K562 (cell line): ENCODE measurements at regions not wholly inside any gene's neighbourhood (a gene's known extent, or its start where the extent isn't known, plus 50 kb on each side); places are given as distances from the start of the nearest gene placed in this dataset.

Experiments
- TF ChIP-seq, protein P1 (sequence below), 3 experiments: IDR thresholded peaks in 2 of 3; conservative IDR thresholded peaks in 1 of 3; 2 replicates each; pipeline ENCODE4 v1.5.1; 2011 to 2012; ENCODE audit warnings: low read length in 3 of 3, mild to moderate bottlenecking in 3 of 3, control low read depth in 2 of 3, improper control_type of control experiment in 1 of 3, inconsistent platforms in 1 of 3, low read depth in 1 of 3, mixed read lengths in 1 of 3, moderate library complexity in 1 of 3; ENCODE audit not compliant: insufficient read depth in 2 of 3
- TF ChIP-seq, protein P2 (sequence below): fragments of 450-650 bp; formaldehyde crosslinking; IDR thresholded peaks from 2 replicates; pipeline ENCODE4 v1.4.0; 2020; ENCODE audit warnings: mild to moderate bottlenecking, moderate library complexity
- TF ChIP-seq, protein P3 (sequence below): fragments of 450-650 bp; IDR thresholded peaks from 2 replicates; pipeline ENCODE4 v1.6.1; 2016; ENCODE audit warnings: mild to moderate bottlenecking, moderate library complexity

DNA sequence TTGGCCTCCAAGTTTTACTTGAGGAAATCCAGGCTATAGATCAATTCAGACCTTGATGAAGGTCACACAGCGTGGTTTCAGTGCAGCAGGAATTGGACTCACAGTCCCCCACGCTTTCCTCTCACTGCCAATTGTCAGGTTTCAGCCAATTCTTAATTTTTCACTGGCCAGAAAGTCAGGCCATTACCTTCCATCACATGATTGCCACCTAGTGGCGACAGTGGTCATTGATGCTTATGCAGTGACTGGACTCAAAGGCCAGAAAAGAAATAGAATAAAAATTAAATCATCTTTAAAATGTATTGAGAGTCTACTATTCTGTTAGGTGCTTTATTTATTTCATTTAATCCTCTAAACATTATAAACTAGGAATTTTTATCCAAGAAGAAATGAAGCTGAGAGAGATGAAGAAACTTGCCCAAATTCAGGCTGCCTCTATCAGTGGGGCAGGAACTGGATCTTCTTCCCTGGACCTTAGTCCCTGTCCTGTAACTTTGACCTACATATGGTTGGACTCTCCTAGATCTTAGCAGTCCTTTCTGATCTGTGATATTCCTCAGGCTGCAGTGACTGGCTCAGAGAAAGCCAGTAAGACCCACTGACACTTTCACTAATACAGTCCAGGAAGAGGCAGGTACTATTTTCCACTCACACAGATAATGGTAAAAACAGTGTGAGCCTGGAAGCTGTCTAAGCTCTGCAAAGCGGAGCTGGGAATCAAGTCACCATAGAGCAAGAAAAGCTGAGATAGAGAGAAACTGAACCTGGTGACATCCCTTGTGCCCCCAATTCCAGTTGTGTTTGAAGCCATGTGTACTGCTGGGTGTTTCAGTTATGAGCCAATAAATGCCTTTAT, 133.3 kb downstream of the ELOVL4 start (continued):
- TF ChIP-seq, protein P1, sequence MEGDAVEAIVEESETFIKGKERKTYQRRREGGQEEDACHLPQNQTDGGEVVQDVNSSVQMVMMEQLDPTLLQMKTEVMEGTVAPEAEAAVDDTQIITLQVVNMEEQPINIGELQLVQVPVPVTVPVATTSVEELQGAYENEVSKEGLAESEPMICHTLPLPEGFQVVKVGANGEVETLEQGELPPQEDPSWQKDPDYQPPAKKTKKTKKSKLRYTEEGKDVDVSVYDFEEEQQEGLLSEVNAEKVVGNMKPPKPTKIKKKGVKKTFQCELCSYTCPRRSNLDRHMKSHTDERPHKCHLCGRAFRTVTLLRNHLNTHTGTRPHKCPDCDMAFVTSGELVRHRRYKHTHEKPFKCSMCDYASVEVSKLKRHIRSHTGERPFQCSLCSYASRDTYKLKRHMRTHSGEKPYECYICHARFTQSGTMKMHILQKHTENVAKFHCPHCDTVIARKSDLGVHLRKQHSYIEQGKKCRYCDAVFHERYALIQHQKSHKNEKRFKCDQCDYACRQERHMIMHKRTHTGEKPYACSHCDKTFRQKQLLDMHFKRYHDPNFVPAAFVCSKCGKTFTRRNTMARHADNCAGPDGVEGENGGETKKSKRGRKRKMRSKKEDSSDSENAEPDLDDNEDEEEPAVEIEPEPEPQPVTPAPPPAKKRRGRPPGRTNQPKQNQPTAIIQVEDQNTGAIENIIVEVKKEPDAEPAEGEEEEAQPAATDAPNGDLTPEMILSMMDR (IDR thresholded peaks at IDR 0.05 in 2 of 3, conservative IDR thresholded peaks at IDR 0.05 in 1 of 3; ENCODE audit: insufficient read depth in 2 of 3, low read depth in 1 of 3, low read length in 3 of 3): peak; percentile 74 to 89 (median 76)
- TF ChIP-seq, protein P2, sequence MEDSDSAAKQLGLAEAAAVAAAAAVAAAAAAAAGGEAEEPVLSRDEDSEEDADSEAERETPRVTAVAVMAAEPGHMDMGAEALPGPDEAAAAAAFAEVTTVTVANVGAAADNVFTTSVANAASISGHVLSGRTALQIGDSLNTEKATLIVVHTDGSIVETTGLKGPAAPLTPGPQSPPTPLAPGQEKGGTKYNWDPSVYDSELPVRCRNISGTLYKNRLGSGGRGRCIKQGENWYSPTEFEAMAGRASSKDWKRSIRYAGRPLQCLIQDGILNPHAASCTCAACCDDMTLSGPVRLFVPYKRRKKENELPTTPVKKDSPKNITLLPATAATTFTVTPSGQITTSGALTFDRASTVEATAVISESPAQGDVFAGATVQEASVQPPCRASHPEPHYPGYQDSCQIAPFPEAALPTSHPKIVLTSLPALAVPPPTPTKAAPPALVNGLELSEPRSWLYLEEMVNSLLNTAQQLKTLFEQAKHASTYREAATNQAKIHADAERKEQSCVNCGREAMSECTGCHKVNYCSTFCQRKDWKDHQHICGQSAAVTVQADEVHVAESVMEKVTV: peak; percentile 68
- TF ChIP-seq, protein P3, sequence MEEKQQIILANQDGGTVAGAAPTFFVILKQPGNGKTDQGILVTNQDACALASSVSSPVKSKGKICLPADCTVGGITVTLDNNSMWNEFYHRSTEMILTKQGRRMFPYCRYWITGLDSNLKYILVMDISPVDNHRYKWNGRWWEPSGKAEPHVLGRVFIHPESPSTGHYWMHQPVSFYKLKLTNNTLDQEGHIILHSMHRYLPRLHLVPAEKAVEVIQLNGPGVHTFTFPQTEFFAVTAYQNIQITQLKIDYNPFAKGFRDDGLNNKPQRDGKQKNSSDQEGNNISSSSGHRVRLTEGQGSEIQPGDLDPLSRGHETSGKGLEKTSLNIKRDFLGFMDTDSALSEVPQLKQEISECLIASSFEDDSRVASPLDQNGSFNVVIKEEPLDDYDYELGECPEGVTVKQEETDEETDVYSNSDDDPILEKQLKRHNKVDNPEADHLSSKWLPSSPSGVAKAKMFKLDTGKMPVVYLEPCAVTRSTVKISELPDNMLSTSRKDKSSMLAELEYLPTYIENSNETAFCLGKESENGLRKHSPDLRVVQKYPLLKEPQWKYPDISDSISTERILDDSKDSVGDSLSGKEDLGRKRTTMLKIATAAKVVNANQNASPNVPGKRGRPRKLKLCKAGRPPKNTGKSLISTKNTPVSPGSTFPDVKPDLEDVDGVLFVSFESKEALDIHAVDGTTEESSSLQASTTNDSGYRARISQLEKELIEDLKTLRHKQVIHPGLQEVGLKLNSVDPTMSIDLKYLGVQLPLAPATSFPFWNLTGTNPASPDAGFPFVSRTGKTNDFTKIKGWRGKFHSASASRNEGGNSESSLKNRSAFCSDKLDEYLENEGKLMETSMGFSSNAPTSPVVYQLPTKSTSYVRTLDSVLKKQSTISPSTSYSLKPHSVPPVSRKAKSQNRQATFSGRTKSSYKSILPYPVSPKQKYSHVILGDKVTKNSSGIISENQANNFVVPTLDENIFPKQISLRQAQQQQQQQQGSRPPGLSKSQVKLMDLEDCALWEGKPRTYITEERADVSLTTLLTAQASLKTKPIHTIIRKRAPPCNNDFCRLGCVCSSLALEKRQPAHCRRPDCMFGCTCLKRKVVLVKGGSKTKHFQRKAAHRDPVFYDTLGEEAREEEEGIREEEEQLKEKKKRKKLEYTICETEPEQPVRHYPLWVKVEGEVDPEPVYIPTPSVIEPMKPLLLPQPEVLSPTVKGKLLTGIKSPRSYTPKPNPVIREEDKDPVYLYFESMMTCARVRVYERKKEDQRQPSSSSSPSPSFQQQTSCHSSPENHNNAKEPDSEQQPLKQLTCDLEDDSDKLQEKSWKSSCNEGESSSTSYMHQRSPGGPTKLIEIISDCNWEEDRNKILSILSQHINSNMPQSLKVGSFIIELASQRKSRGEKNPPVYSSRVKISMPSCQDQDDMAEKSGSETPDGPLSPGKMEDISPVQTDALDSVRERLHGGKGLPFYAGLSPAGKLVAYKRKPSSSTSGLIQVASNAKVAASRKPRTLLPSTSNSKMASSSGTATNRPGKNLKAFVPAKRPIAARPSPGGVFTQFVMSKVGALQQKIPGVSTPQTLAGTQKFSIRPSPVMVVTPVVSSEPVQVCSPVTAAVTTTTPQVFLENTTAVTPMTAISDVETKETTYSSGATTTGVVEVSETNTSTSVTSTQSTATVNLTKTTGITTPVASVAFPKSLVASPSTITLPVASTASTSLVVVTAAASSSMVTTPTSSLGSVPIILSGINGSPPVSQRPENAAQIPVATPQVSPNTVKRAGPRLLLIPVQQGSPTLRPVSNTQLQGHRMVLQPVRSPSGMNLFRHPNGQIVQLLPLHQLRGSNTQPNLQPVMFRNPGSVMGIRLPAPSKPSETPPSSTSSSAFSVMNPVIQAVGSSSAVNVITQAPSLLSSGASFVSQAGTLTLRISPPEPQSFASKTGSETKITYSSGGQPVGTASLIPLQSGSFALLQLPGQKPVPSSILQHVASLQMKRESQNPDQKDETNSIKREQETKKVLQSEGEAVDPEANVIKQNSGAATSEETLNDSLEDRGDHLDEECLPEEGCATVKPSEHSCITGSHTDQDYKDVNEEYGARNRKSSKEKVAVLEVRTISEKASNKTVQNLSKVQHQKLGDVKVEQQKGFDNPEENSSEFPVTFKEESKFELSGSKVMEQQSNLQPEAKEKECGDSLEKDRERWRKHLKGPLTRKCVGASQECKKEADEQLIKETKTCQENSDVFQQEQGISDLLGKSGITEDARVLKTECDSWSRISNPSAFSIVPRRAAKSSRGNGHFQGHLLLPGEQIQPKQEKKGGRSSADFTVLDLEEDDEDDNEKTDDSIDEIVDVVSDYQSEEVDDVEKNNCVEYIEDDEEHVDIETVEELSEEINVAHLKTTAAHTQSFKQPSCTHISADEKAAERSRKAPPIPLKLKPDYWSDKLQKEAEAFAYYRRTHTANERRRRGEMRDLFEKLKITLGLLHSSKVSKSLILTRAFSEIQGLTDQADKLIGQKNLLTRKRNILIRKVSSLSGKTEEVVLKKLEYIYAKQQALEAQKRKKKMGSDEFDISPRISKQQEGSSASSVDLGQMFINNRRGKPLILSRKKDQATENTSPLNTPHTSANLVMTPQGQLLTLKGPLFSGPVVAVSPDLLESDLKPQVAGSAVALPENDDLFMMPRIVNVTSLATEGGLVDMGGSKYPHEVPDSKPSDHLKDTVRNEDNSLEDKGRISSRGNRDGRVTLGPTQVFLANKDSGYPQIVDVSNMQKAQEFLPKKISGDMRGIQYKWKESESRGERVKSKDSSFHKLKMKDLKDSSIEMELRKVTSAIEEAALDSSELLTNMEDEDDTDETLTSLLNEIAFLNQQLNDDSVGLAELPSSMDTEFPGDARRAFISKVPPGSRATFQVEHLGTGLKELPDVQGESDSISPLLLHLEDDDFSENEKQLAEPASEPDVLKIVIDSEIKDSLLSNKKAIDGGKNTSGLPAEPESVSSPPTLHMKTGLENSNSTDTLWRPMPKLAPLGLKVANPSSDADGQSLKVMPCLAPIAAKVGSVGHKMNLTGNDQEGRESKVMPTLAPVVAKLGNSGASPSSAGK: no peak
